ENCODE measurements at regions not wholly inside any gene's neighbourhood (a gene's known extent, or its start where the extent isn't known, plus 50 kb on each side); places are given as distances from the start of the nearest gene placed in this dataset.

DNA sequence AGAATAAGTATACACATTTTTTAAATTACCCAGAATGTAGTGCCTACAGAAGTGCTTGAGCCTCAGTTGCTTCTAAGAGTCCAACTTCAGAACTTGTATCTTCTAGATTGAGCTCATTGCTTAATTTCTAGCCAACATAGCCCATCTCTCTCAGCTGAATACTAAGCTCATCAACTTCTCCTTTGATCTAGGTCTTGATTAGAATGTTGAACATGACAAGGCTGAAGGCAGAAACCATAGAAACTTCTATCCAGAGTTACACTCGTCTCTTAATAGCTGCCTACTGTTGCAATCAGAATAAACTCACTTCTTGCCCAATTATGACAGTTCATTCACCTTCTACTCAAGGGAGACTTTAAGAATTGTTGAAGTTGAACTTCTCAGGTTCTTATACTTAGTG lies 327.3 kb upstream of the THBS1 start:
- DNase-seq (ENCODE audit: low spot score), result no peak
- peaks cover 5% of the 10 kb centered on the region for H3K27me3 ChIP-seq (replicated peaks; ENCODE audit: insufficient read depth, low read depth, low read length, poor library complexity)
- intact Hi-C loops (cut with micrococcal nuclease; ENCODE audit: unreplicated experiment), result no loop called here
- H3K9me3 ChIP-seq (ENCODE audit: low read depth, low read length, poor library complexity, severe bottlenecking), result no peaks in the 10 kb centered on the region
- H3K4me3 ChIP-seq (ENCODE audit: low read depth, low read length, poor library complexity, severe bottlenecking), result no peak overlapping the region
- H3K4me1 ChIP-seq (ENCODE audit: insufficient read depth, low read length, poor library complexity, severe bottlenecking), result no peaks in the 10 kb centered on the region
- POLR2A ChIA-PET (ENCODE audit: low non-redundant PET), result no interaction called here
- TF ChIP-seq, protein P1, sequence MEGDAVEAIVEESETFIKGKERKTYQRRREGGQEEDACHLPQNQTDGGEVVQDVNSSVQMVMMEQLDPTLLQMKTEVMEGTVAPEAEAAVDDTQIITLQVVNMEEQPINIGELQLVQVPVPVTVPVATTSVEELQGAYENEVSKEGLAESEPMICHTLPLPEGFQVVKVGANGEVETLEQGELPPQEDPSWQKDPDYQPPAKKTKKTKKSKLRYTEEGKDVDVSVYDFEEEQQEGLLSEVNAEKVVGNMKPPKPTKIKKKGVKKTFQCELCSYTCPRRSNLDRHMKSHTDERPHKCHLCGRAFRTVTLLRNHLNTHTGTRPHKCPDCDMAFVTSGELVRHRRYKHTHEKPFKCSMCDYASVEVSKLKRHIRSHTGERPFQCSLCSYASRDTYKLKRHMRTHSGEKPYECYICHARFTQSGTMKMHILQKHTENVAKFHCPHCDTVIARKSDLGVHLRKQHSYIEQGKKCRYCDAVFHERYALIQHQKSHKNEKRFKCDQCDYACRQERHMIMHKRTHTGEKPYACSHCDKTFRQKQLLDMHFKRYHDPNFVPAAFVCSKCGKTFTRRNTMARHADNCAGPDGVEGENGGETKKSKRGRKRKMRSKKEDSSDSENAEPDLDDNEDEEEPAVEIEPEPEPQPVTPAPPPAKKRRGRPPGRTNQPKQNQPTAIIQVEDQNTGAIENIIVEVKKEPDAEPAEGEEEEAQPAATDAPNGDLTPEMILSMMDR (conservative IDR thresholded peaks at IDR 0.05; ENCODE audit: low read depth, low read length), result no peak
- no peak for TF ChIP-seq EZH2 (IDR thresholded peaks at IDR 0.05; ENCODE audit: borderline replicate concordance, low read depth, low read length, poor library complexity, severe bottlenecking)
- H3K36me3 ChIP-seq (ENCODE audit: insufficient read depth, low read length, poor library complexity, severe bottlenecking), result no peaks in the 10 kb centered on the region
- BruUV-seq (replicated peaks), result no TSS peak
- no peak overlapping the region for H3K27ac ChIP-seq (ENCODE audit: low read depth, low read length, poor library complexity, severe bottlenecking)
- CTCF ChIA-PET, result interaction anchor here (0.5 kb wide), 1 partner anchor 96 kb away, joined by 6 read pairs; no protein-coding TSS in a partner anchor

DNA sequence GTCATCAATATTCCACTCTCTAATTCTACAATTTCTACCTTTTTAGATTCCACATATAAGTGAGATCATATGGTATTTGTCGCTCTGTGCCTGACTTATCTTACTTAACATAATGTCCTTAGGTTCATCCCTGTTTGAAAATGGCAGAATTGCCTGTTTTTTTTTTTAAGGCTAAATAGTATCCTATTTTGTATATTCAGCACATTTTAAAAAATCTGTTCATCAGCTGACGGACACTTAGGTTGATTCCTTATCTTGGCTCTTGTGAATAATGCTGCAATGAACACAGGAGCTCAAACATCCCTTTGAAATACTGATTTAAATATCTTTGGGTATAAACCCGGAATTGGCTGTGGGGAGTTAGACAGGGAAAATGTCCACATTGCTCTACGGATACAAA lies 326.7 kb upstream of the THBS1 start:
- BruUV-seq (replicated peaks), result no TSS peak
- TF ChIP-seq, protein P1 (conservative IDR thresholded peaks at IDR 0.05; ENCODE audit: low read depth, low read length), result no peak
- no peak for TF ChIP-seq EZH2 (IDR thresholded peaks at IDR 0.05; ENCODE audit: borderline replicate concordance, low read depth, low read length, poor library complexity, severe bottlenecking)
- ChIA-PET POLR2A (ENCODE audit: low non-redundant PET) (no interaction called here), CTCF (no interaction called here)
- H3K27ac ChIP-seq (ENCODE audit: low read depth, low read length, poor library complexity, severe bottlenecking), result no peak overlapping the region
- H3K4me1 ChIP-seq (ENCODE audit: insufficient read depth, low read length, poor library complexity, severe bottlenecking), result no peaks in the 10 kb centered on the region
- no peak overlapping the region for H3K4me3 ChIP-seq (ENCODE audit: low read depth, low read length, poor library complexity, severe bottlenecking)
- DNase-seq (ENCODE audit: low spot score), result no peak
- intact Hi-C loops (cut with micrococcal nuclease; ENCODE audit: unreplicated experiment), result no loop called here
- H3K36me3 ChIP-seq (ENCODE audit: insufficient read depth, low read length, poor library complexity, severe bottlenecking), result no peaks in the 10 kb centered on the region
- H3K9me3 ChIP-seq (ENCODE audit: low read depth, low read length, poor library complexity, severe bottlenecking), result no peaks in the 10 kb centered on the region
- H3K27me3 ChIP-seq (replicated peaks; ENCODE audit: insufficient read depth, low read depth, low read length, poor library complexity), result peaks cover 5% of the 10 kb centered on the region

DNA sequence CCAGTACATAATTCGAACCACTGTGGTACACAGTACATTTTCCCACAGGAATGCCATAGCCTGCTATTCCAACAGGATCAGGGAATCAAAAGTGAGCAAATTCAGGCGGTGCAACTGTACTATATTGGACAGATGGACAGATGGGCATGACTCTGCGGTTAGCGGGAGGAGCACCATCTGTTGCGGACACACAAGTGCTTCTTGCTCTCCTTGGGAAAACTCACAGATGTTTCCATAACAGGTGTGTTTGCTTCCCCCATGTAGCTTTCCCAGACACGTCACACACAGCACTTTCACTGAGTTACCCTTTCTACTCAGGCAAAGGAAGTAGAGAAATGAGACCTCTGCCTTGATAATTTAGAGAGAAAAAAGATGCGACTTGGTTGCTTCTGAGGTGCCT lies 325.1 kb upstream of the THBS1 start:
- Histone ChIP-seq H3K4me3 (ENCODE audit: low read depth, low read length, poor library complexity, severe bottlenecking) (no peak overlapping the region), H3K27me3 (replicated peaks; ENCODE audit: insufficient read depth, low read depth, low read length, poor library complexity) (peaks cover 5% of the 10 kb centered on the region), H3K27ac (ENCODE audit: low read depth, low read length, poor library complexity, severe bottlenecking) (no peak overlapping the region), H3K4me1 (ENCODE audit: insufficient read depth, low read length, poor library complexity, severe bottlenecking) (no peaks in the 10 kb centered on the region), H3K36me3 (ENCODE audit: insufficient read depth, low read length, poor library complexity, severe bottlenecking) (no peaks in the 10 kb centered on the region), H3K9me3 (ENCODE audit: low read depth, low read length, poor library complexity, severe bottlenecking) (no peaks in the 10 kb centered on the region)
- no peak for TF ChIP-seq EZH2 (IDR thresholded peaks at IDR 0.05; ENCODE audit: borderline replicate concordance, low read depth, low read length, poor library complexity, severe bottlenecking)
- TF ChIP-seq, protein P1 (conservative IDR thresholded peaks at IDR 0.05; ENCODE audit: low read depth, low read length), result no peak
- intact Hi-C loops (cut with micrococcal nuclease; ENCODE audit: unreplicated experiment), result no loop called here
- DNase-seq (ENCODE audit: low spot score), result no peak
- no TSS peak for BruUV-seq (replicated peaks)
- CTCF ChIA-PET, result no interaction called here
- POLR2A ChIA-PET (ENCODE audit: low non-redundant PET), result no interaction called here
